Stimulated activated CD8-positive, alpha-beta memory T cell treated with anti-CD3 and anti-CD28 coated beads, Interleukin-2, amount 100 ng/mL, for 1 hour (primary cell): ENCODE measurements at regions not wholly inside any gene's neighbourhood (a gene's known extent, or its start where the extent isn't known, plus 50 kb on each side); places are given as distances from the start of the nearest gene placed in this dataset.
A peak's percentile ranks its signal among the peaks of the same experiment; 100 is the strongest.

ENCODE experiments used
- DNase-seq, 2 donors: peaks; one replicate each; pipeline ENCODE4 v3.0.0-alpha.2; 2020; ENCODE audit warnings: low read depth in 2 of 2

DNA sequence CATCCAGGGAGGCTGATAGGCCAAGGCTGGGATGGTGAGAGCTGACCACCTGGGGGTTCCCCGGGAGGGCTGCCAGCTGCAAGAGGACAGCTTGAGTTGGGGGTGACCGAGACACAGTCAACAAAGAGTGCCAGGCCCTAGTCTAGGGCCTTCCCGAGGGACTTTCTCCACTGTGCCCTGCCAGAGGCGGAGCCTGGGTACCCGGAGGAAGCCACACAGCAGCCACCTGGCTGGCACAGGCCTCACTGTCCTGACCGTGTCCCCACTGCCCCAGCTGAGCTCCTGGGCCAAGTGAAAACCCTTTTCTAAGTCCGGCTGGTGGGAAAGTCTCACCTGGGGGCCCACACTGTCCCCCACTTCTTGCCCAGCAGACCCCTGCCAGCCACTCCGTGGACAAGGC, 71.9 kb upstream of the GSE1 start:
- no peak for DNase-seq

DNA sequence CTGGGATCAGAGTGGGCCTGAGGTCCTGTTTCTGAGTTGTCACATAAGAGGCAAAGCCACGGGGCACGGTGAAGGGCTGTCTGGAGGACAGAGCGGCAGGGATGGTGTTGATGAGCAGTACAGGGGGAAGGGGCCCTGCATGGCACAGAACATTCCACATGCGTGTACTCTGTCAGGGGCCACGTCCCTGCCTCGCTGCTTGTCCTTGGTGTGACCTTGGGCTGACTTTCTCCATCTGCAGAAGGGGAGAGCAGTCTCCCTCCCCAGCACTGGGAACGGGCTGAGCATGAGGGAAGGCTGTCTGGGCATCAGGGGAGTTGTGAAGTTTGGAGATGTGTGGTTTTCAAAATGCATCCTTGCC, 71.5 kb upstream of the GSE1 start:
- DNase-seq: no peak

DNA sequence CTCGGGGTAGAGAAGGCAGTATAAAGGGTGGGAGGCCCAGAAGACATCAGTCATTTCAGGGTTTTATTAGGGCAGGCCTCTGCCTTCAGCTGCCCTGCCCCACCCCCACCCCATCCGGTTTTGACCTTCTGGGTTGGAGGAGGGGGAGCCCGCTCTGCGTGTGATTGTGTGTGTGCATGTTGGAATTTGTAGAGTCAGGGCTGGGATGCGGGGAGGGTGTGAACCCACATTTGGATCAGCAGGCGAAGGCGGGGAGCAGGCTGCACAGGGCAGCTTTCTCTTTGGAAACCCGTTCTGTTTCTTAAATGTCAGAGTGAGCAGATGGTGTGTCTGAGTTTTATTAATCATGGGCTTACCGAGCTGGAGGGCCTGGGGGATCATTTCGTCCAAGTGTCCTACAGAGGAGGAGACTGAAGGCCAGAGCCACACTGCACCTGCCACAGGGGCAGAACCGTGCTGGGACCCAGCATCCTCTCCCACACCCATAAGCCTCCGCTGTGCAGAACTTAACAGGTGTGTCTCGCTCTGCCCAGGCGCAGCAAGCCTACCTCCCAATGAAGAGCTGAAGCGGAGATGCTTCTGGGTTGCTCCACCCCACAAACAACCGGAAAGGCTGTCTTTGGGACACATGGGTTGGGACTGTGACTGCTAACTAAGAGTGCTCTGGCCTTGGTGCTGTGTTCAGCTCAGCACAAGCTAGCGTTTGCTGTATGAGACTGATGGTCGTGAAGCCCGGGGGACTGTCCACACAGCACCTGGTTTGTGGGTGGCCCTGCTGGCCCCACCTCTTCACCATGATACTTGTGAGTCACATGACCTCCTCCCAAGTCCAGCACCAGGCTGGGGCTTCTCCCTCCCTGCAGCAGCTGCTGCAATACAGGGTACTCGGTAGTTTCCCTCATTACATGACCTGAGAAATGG, 70.9 kb upstream of the GSE1 start:
- no peak for DNase-seq

DNA sequence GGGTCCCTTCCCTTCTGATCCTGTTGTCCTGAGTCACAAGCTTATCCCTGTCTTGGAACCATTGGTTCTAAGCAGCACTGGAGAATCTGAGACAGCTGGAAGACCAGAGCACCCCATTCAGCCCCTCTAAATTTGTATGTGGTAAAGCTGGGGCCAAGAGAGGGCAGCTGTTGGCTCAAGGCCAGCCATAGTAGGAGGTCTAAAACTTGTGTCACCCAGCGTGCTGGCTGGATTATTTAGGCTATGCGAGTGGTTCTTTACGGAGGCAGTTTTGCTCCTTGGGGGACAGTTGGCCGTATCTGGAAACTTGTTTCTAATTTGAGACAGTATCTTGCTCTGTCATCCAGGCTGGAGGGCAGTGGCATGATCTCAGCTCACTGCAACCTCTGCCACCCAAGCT, 69.6 kb upstream of the GSE1 start:
- no peak for DNase-seq

DNA sequence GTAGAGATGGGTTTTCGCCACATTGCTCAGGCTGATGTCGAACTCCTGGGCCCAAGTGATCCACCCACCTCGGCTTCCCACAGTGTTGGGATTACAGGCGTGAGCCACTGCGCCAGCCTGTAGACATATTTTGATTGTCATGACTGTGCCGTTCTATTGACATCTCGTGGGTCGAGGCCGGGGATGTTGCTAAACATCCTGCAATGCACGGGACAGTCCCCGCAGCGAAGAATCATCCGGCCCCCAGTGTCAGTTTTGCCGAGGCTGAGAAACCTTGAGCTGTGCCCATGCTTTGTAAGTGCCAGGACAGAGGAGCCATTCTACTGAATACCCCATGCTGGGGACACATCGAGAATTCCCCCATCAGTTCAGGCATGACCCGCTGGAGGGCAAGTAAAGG, 69.1 kb upstream of the GSE1 start:
- no peak for DNase-seq

DNA sequence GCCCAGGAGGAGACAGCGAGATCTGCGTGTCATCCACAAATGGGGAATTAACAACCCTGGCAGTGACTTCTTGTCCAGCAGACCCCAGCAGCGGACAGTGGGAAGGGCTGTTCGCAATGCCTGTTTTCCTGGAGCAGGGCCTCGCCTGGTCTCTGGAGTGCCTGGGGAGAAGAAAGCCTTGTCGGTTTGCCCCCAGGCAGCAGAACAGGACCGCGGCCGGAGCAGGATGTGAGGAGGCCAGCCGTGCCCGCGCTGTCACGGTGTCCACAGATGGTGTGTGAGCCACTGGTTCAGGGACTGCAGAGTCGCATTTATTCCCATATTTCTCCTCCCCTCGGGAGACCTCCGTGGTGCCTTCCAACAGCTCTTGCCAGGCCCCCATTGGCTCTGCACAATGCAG, 68.5 kb upstream of the GSE1 start:
- no peak for DNase-seq

DNA sequence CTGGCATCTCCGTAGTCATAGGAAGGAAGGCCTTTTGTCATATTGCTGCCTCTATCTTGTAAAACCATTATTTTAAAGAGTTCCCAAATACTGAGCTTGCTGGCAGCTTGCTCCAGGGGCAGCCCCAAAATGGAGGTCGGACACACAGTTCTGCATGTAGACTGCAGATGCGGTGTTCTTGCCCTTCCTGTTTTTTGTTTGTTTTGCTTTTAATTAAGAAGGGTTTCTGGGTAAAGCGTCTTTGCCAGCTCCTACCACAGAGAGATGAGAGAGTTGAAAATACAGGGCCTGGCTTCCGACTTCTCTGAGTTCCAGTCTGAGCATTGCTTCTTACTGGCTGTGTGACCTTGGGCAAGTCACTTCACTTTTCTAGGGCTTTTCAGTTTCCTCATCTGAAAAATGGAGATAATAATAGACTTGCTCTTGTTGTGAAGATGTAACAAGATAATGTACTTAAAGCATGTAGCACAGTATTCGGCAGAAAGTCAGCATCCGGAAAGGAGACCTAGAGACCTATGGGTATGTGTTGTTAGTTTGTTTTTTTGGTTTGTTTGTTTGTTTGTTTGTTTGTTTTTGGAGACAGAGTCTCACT, 67.8 kb upstream of the GSE1 start:
- DNase-seq: no peak

DNA sequence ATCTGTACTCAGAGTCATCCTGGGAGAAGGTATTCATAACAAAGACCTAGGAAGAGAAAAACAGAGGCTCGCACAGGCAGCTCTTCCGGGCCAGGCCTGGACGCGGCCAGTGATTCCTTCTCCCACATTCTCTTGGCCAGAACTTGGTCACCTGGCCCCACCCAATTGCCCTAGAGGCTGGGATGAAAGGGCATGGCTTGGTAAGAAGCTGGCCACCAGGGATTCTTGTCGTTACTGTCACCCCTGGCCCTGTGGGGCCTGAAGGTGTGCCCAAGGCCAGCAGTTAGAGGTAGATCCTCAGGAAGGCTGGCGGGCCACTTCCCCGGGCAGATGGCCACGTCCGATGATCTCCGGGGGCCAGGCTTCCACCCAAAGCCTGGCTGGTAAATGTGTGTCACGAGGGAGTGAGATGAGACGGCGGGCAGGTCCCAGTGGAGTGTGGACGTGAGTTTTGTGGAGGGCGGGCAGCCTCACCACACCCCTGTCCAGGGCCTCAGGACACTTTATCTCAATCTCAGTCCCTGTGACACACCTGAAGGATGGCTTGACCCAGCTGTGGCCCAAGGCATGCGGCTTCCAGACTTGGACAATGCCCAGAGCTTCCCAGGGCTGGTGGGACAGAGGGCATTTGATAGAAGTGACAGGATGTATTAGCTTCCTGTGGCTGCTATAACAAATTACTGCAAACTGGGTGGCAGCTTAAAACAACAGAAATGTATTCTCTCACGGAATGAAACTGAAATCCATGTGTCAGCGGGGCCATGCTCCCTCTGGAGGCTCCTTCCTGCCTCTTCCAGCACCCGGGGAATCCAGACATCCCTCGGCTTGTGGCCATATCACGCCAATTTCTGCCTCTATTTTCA, 66.3 kb upstream of the GSE1 start:
- no peak for DNase-seq

DNA sequence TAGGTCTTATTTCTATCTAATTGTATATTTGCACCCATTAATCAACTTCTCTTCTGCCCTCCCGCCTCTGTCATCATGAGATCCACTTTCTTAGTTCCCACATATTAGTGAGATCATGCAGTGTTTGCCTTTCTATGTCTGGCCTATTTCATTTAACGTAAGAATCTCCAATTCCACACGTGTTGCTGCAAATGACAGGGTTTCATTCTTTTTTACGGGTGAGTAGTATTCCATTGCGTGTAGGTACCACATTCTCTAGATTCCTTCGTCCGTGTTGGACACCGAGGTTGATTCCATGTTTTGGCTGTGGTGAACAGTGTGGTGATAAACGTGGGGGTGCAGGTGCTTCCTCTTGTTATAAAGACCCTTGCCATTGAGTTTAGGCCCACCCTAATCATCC, 64.7 kb upstream of the GSE1 start:
- no peak for DNase-seq

DNA sequence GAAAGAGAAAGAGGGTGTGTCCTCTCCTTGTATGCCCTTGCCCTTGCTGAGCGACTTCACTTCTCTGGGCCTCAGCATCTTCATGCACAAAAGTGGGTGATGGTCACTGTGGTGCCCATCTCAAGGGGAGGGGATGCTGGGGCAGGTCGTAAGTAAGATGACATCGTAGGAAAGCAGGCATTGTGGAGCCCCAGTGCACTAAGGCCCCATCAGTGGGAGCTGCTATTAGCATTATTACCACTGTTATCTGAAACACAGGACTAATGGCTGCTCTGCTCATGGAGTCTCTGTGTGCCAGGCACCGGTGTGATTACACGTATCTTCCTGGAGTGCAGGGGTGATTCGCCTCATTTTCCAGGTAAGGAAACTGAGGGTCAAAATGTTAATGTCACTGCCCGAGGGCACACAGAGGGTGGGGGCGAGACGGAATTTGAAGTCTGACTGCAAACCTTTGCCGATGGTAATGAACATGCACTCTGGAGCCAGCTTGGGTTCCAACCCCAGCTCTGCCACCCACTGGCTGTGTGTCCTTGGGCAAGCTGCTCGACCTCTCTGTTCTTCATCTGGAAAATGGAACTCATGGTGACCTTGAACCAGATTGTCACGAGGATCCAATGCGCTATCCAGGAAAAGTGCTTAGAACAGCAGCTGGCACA, 63.2 kb upstream of the GSE1 start:
- DNase-seq: no peak

DNA sequence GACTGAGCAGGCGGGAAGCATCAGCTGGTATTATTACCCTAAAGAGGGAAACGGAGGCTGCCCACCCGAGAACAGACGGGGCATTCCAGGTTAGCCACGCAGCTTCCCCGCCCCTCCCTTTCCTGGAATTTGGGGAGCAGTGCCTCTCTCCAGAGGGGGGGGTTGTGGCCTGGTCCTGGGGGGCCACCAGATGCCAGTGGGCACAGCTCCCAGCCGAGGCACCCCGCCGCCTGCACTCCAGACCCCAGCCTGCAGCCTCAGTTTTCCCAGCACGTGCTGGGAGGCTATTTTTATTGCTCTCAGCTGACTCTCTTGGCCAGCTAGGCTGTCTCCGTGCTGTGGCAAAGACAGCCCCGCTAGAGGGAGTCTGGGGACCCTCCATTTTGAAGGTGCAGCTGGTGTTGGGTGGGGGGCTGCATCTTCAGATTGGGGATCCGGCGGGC, 62.7 kb upstream of the GSE1 start:
- DNase-seq: no peak

DNA sequence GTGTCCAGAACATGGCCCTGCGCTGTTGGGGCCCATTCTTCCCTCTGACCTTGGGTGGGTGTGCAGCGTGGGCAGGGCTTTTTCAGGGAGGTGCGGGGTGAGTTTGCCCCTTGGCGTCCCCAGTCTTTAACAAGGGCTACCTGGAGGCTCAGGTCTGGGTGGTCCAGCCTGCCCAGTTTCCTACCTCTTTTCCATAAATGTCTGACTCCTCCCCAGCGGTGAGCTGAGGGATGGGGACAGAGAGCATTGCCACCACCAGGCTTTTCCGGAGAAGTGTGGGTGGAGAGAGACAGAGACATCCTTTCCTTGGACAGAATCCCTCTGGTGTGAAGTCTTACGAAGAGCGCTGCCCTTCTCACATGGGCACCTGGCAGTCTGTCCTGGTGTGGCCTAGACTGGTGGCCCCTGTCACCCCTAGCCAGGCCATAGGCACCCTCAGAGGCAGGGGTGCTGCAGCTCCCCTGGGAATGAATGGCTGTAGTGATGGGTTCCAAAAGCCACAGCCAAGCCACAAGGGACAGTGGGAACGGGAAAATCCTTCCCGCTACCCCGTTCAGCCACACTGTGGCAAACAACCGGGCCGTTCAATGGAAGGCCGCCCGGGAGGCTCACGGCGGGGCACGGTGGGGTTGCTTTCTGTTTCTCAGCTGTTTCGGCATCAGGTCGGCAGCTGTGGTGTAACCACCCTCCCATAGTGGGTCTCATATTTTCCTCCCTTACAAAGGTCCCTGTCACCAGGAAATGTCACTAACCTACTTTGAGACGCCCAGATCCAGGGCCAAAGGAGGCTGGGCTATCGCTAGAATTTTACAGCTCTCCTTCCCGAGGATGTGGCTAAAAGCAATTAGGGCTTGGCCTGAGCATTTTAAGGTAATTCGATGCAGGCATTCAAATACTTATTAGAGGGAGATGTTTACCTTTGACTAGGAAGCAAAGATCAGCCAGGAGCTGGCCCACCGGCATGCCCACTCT, 61.9 kb upstream of the GSE1 start:
- no peak for DNase-seq

DNA sequence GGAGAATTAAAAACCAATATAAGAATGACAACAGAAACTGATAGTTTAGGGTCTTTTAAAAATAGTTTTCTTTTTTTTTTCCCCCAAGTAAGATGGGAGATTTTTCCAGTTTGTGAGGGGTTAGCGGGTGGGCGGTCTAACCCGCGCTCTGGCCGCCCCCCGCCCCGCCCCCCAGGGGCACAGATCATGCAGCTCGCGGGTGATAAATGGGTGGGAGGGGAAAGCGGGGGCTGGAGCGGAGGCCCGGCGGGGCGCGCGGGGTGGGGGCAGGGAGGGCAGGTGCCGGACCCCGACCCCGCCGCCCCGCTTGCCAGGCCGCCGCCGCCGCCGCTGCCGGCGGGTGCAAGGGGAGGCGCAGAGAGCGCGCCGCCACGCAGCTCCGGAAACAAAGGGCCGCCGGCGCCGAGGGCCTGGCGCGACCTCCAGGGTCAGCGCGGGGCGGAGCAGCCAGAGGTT, 60.1 kb upstream of the GSE1 start:
- no peak for DNase-seq

DNA sequence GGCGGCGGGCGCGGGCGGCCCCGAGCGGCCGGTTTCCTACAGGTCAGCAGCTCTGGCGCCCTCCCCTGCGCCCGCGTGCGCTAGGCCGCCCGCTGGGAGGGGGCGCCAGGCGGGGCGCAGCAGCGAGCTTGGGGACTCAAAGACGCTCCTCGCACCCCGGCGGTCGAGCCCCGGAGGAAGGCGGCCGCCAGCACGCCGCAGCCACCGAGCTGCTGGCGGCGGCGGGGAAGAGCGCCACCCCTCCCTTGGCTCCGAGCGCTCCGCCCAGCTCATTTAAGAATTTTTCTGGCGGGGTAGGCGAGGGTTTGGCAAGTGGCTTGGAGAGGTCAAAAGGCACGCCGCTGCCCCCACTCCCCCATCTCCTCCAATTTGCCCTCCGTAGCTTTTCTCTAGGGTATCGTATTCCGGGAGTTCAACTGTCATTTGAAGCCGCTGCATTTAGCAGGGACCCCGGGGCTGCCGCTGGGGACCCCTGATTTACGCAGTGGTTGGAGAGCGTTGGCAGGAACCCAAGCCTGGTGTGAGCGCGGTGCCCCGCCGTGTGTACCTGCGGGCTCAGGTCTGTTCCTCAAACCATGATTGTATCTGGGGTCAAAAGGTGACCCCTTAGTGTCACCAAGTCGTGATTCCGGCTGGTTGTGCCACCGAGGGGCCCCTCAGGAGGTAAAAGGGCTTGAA, 59.5 kb upstream of the GSE1 start:
- no peak for DNase-seq

DNA sequence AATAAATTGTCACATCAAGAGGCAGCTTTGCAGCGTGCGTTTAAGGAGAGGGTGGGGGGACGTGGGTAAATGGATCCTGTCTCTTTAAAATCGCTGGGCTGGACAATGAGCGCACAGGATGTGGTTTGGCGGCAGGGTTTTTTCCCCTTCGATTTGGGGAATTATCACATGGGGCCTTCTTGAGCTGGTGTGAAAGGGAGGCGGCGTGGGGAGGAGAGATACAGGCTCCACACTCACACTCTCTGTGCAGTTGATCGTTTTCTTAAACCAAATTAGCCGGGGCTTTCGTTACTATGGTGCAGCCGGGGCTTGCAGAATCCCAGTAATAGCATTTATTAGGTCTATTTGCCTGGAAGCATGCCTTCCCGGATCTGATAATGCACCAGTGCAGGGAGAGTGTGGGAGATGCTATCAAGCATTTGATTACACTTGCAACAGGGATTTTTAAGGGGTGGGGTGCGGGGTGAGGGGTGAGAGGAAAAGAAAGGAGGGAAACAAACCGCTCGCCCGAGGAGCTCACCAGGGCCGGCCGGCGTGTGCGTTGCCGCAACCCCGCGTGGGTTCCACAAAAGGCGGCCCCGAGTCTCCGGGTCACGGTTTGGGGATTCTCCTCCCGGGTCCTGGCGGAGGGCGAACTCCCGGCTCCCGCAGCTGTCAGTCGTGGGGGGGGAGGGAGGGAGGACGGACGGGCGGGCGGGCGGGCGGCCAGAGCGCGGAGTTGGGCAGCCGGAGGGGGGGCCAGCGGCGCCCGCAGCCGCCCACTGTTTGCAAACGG, 58.8 kb upstream of the GSE1 start:
- peak; percentile 59 to 60 for DNase-seq

DNA sequence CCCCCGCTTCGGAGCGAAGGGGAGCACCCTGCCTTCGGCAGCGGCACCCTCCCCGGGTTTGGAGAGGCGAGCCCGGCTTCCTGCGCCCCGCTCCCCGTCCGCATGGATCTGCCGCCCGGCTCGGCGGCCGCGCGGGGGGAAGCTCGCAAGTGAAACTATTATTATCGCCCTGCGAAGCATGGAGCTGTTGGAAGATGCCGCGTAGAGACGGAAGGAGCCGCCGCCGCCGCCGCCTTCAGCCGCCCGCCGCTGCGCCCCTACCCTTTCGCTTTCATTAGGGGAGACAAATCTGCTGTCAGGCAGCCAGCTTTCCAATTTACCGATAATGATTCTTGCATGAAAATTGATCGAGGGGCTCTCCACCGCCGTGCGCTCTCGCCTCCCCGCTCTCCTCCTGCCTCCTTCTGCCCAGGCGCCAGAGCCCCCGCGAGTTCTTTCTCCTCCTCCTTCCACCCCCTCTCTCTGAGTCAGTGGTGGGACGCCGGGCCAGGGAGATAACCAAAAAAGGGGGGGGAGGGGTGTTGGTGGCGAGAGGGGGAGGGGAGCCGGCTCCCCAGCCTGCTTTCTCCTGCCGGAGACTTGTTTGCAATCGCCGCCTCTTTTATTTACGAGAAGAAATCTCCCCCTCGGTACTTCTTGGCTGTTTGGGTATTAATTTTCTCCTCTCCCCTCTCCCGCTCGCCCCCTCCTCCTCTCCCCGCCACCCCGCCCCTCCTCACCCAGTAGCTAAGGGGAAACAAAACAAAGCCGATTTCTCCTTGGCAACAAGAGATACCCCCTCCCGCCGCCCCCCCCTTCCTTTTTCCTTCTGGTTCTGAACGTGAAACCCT, 58.0 kb upstream of the GSE1 start:
- DNase-seq: peak in 1 of 2 donors; percentile 39

DNA sequence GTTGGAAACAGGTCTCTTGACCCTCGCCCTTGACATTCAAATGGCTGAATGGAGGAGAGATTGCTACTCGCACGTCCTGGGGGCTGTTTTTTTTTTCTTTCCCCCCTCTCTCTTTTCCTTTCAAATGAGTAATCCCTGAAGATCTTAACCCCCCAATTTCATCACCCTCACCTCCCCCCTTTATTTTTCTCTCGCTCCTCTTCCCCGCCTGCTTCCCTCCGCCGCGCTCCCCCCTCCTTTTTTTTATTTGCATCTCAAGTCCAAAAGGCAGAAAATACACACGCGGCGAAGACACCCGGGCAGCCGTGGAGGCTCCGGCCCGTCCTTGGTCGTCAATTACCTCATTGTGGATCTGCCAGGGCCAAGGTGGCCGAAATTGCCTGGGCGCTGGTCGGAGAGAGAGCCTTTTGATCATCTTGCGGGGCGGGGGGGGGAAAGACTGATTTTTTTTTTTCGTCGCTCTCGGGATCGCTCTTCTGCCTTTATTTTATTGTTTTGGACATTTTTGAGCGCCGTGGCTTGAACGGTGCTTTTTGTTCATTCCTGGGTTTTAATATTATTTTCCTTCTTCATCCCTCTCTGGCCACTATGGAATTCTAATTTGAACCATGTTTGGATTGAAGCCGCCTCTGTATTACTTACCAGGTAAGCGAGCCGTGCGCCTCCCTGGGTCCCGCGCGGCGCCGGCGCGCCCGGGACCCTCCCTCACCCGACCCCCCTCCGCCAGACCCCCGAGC, 57.2 kb upstream of the GSE1 start:
- DNase-seq: no peak
